ENCODE measurements at regions not wholly inside any gene's neighbourhood (a gene's known extent, or its start where the extent isn't known, plus 50 kb on each side); places are given as distances from the start of the nearest gene placed in this dataset.

- TF ChIP-seq CTCF (IDR thresholded peaks at IDR 0.05) (no peak), POLR2A (IDR thresholded peaks at IDR 0.05) (no peak), EP300 (IDR thresholded peaks at IDR 0.05) (no peak)
Observed at GRCh38 chr4:26031704-26032103, 117.7 kb downstream of the SMIM20 start.
